A673 (cell line): ENCODE measurements at regions not wholly inside any gene's neighbourhood (a gene's known extent, or its start where the extent isn't known, plus 50 kb on each side); places are given as distances from the start of the nearest gene placed in this dataset.
"Not testable (repeated sequence)": the region's sequence is repeated elsewhere in the genome, so short reads cannot be mapped to it uniquely, and the experiment has no call there.

Experiments used
- EZH2 ChIP-seq: fragments of 200-600 bp; sonication (generic); IDR thresholded peaks from 2 replicates; pipeline ENCODE4 v1.6.1; 2017; ENCODE audit warnings: borderline replicate concordance, low read depth, mild to moderate bottlenecking, mixed read lengths, antibody characterized with exemption, low read length; ENCODE audit not compliant: poor library complexity, severe bottlenecking
- TF ChIP-seq, protein P1 (sequence below): fragments of 300-800, 200-600 bp; sonication (generic); conservative IDR thresholded peaks from 2 replicates; pipeline ENCODE4 v1.5.1; 2017; ENCODE audit warnings: low read depth, mild to moderate bottlenecking, antibody characterized with exemption, low read length, moderate library complexity, mixed read lengths

DNA sequence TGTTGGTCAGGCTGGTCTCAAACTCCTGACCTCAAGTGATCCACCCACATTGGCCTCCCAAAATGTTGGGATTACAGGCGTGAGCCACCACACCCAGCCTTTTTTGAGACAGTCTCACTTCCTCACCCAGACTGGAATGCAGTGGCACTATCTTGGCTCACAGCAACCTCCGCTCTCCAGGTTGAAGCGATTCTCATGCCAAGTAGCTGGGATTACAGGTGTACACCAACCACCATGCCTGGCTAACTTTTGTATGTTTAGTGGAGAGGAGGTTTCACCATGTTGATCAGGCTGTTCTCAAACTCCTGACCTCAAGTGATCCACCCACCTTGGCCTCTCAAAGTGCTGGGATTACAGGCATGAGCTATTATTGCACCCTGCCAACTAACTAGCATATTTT, 75.4 kb downstream of the C9orf152 start:
- TF ChIP-seq, protein P1, sequence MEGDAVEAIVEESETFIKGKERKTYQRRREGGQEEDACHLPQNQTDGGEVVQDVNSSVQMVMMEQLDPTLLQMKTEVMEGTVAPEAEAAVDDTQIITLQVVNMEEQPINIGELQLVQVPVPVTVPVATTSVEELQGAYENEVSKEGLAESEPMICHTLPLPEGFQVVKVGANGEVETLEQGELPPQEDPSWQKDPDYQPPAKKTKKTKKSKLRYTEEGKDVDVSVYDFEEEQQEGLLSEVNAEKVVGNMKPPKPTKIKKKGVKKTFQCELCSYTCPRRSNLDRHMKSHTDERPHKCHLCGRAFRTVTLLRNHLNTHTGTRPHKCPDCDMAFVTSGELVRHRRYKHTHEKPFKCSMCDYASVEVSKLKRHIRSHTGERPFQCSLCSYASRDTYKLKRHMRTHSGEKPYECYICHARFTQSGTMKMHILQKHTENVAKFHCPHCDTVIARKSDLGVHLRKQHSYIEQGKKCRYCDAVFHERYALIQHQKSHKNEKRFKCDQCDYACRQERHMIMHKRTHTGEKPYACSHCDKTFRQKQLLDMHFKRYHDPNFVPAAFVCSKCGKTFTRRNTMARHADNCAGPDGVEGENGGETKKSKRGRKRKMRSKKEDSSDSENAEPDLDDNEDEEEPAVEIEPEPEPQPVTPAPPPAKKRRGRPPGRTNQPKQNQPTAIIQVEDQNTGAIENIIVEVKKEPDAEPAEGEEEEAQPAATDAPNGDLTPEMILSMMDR, result not testable (repeated sequence)
- not testable (repeated sequence) for TF ChIP-seq EZH2
